RWPE2 (cell line): ENCODE measurements at regions not wholly inside any gene's neighbourhood (a gene's known extent, or its start where the extent isn't known, plus 50 kb on each side); places are given as distances from the start of the nearest gene placed in this dataset.

Experiments used
- ATAC-seq: fragments of 200-7000 bp; cut with Tn5 transposase; 3 replicates; pipeline ENCODE4 v1.9.1; 2021; ENCODE audit warnings: low read depth
- DNase-seq: peaks from one replicate; pipeline ENCODE4 v3.0.0-alpha.2; 2020; ENCODE audit warnings: low spot score
- H3K27ac ChIP-seq: fragments of 450-650 bp; 2 replicates; pipeline ENCODE4 v1.5.1; 2017; ENCODE audit warnings: mild to moderate bottlenecking; ENCODE audit not compliant: poor library complexity, severe bottlenecking
- H3K27me3 ChIP-seq: fragments of 250-450 bp; sonication (Bioruptor Pico); 2 replicates; pipeline ENCODE4 v1.5.1; 2021; ENCODE audit warnings: mild to moderate bottlenecking, moderate library complexity; ENCODE audit not compliant: insufficient read depth, poor library complexity, severe bottlenecking
- H3K36me3 ChIP-seq: fragments of 250-450 bp; sonication (Bioruptor Pico); 2 replicates; pipeline ENCODE4 v1.5.1; 2020; ENCODE audit warnings: low read depth, mild to moderate bottlenecking, moderate library complexity
- H3K4me1 ChIP-seq: fragments of 250-450 bp; sonication (Bioruptor Pico); 2 replicates; pipeline ENCODE4 v1.5.1; 2021; ENCODE audit warnings: mild to moderate bottlenecking, moderate library complexity; ENCODE audit not compliant: insufficient read depth, poor library complexity, severe bottlenecking
- H3K4me3 ChIP-seq: fragments of 250-450 bp; sonication (Bioruptor Pico); 2 replicates; pipeline ENCODE4 v1.5.1; 2021; ENCODE audit warnings: mild to moderate bottlenecking, moderate library complexity; ENCODE audit not compliant: severe bottlenecking
- H3K9me3 ChIP-seq: fragments of 250-450 bp; sonication (Bioruptor Pico); 2 replicates; pipeline ENCODE4 v1.5.1; 2021; ENCODE audit warnings: mild to moderate bottlenecking, moderate library complexity; ENCODE audit not compliant: severe bottlenecking
- CTCF ChIP-seq: fragments of 450-650 bp; IDR thresholded peaks from one replicate; pipeline ENCODE4 v1.5.1; 2017; ENCODE audit warnings: mild to moderate bottlenecking, moderate library complexity; ENCODE audit not compliant: poor library complexity, severe bottlenecking

GRCh38 chr15:57819646-57820045 lies 113.1 kb downstream of the POLR2M start:
- Histone ChIP-seq H3K4me3 (no peak overlapping the region), H3K9me3 (no peaks in the 10 kb centered on the region), H3K27ac (no peak overlapping the region), H3K4me1 (no peaks in the 10 kb centered on the region), H3K27me3 (no peaks in the 10 kb centered on the region), H3K36me3 (no peaks in the 10 kb centered on the region)
- TF ChIP-seq CTCF, result no peak
- DNase-seq (no peak), ATAC-seq (no peak)

- DNase-seq, result no peak
- Histone ChIP-seq H3K4me1 (no peaks in the 10 kb centered on the region), H3K36me3 (no peaks in the 10 kb centered on the region), H3K27me3 (no peaks in the 10 kb centered on the region), H3K9me3 (no peaks in the 10 kb centered on the region), H3K27ac (no peak overlapping the region), H3K4me3 (no peak overlapping the region)
- peak; percentile 65; the same call in 1 of the 3 replicates for ATAC-seq
- TF ChIP-seq CTCF, result no peak
Observed at GRCh38 chr15:57820119-57820518, 113.6 kb downstream of the POLR2M start.

GRCh38 chr15:57821826-57822225 lies 115.3 kb downstream of the POLR2M start:
- H3K27ac ChIP-seq, result no peak overlapping the region
- H3K36me3 ChIP-seq, result no peaks in the 10 kb centered on the region
- no peaks in the 10 kb centered on the region for H3K27me3 ChIP-seq
- H3K9me3 ChIP-seq, result no peaks in the 10 kb centered on the region
- H3K4me3 ChIP-seq, result no peak overlapping the region
- TF ChIP-seq CTCF, result no peak
- DNase-seq (no peak), ATAC-seq (no peak)
- H3K4me1 ChIP-seq, result no peaks in the 10 kb centered on the region

GRCh38 chr15:57823325-57823882 lies 116.9 kb downstream of the POLR2M start:
- DNase-seq, result no peak
- TF ChIP-seq CTCF, result no peak
- Histone ChIP-seq H3K27me3 (no peaks in the 10 kb centered on the region), H3K4me3 (no peak overlapping the region), H3K27ac (no peak overlapping the region), H3K4me1 (no peaks in the 10 kb centered on the region), H3K9me3 (no peaks in the 10 kb centered on the region), H3K36me3 (no peaks in the 10 kb centered on the region)
- no peak for ATAC-seq

GRCh38 chr15:57824186-57824585 lies 117.7 kb downstream of the POLR2M start:
- TF ChIP-seq CTCF, result no peak
- no peak overlapping the region for H3K4me3 ChIP-seq
- DNase-seq, result no peak
- ATAC-seq, result no peak
- no peak overlapping the region for H3K27ac ChIP-seq
- H3K4me1 ChIP-seq, result no peaks in the 10 kb centered on the region
- H3K27me3 ChIP-seq, result no peaks in the 10 kb centered on the region
- no peaks in the 10 kb centered on the region for H3K36me3 ChIP-seq
- H3K9me3 ChIP-seq, result no peaks in the 10 kb centered on the region
